GM12864 (cell line): ENCODE measurements at regions not wholly inside any gene's neighbourhood (a gene's known extent, or its start where the extent isn't known, plus 50 kb on each side); places are given as distances from the start of the nearest gene placed in this dataset.
"Not testable (repeated sequence)": the region's sequence is repeated elsewhere in the genome, so short reads cannot be mapped to it uniquely, and the experiment has no call there.

Experiments used
- DNase-seq: peaks from one replicate; pipeline ENCODE4 v3.0.0-alpha.2; 2011; ENCODE audit warnings: low read depth
- H3K4me3 ChIP-seq: 2 replicates; pipeline ENCODE4 v1.5.1; 2011; ENCODE audit warnings: mild to moderate bottlenecking, low read depth, low read length, control low read depth
- CTCF ChIP-seq: IDR thresholded peaks from 2 replicates; pipeline ENCODE4 v1.5.1; 2011; ENCODE audit warnings: low read depth, mild to moderate bottlenecking, moderate library complexity, low read length, control low read depth, inconsistent platforms; ENCODE audit errors: missing control alignments

GRCh38 chr12:127126260-127126628 is 1140.7 kb upstream of the TMEM132C start:
- no peak for DNase-seq
- H3K4me3 ChIP-seq = no peak overlapping the region
- no peak for TF ChIP-seq CTCF

GRCh38 chr12:127127897-127128296 is 1139.1 kb upstream of the TMEM132C start:
- DNase-seq = no peak
- no peak overlapping the region for H3K4me3 ChIP-seq
- TF ChIP-seq CTCF = no peak

GRCh38 chr12:127130506-127131124 is 1136.4 kb upstream of the TMEM132C start:
- no peak for TF ChIP-seq CTCF
- no peak overlapping the region for H3K4me3 ChIP-seq
- DNase-seq = no peak

GRCh38 chr12:127133675-127134335 is 1133.2 kb upstream of the TMEM132C start:
- no peak for TF ChIP-seq CTCF
- H3K4me3 ChIP-seq = no peak overlapping the region
- DNase-seq = no peak

- not testable (repeated sequence) for H3K4me3 ChIP-seq, DNase-seq
These were observed 1126.0 kb upstream of the TMEM132C start for GRCh38 chr12:127140864-127141484.

- no peak overlapping the region for H3K4me3 ChIP-seq
- no peak for DNase-seq
- TF ChIP-seq CTCF = no peak
These were observed 1124.0 kb upstream of the TMEM132C start for GRCh38 chr12:127143020-127143419.

GRCh38 chr12:127144770-127145169 is 1122.2 kb upstream of the TMEM132C start:
- TF ChIP-seq CTCF = no peak
- no peak overlapping the region for H3K4me3 ChIP-seq
- no peak for DNase-seq
